HL-60 (cell line): ENCODE measurements at regions not wholly inside any gene's neighbourhood (a gene's known extent, or its start where the extent isn't known, plus 50 kb on each side); places are given as distances from the start of the nearest gene placed in this dataset.
"Not testable (repeated sequence)": the region's sequence is repeated elsewhere in the genome, so short reads cannot be mapped to it uniquely, and the experiment has no call there.

Experiments
- DNase-seq, 2 experiments: peaks; one replicate each; pipeline ENCODE4 v3.0.0-alpha.2; 2010 to 2020; ENCODE audit warnings: low read depth in 1 of 2, low spot score in 1 of 2
- H3K27ac ChIP-seq: fragments of 250-450 bp; sonication (Bioruptor Pico); replicated peaks from 2 replicates; pipeline ENCODE4 v1.5.1; 2020; ENCODE audit warnings: mild to moderate bottlenecking, moderate library complexity
- H3K27me3 ChIP-seq: fragments of 250-450 bp; sonication (Bioruptor Pico); 2 replicates; pipeline ENCODE4 v1.5.1; 2021; ENCODE audit warnings: mild to moderate bottlenecking, moderate library complexity; ENCODE audit not compliant: insufficient read depth, poor library complexity, severe bottlenecking
- H3K4me3 ChIP-seq: replicated peaks from 2 replicates; pipeline ENCODE4 v1.5.1; 2011; ENCODE audit warnings: mild to moderate bottlenecking, control low read depth, low read length; ENCODE audit not compliant: insufficient read depth
- GABPA ChIP-seq: IDR thresholded peaks from 2 replicates; pipeline ENCODE4 v1.6.1; 2012; ENCODE audit warnings: low read depth
- POLR2AphosphoS5 ChIP-seq: IDR thresholded peaks from 2 replicates; pipeline ENCODE4 v1.6.1; 2012; ENCODE audit warnings: low read depth
- SPI1 ChIP-seq: IDR thresholded peaks from 2 replicates; pipeline ENCODE4 v1.6.1; 2012; ENCODE audit warnings: low read depth, mild to moderate bottlenecking, borderline replicate concordance
- TF ChIP-seq, protein P1 (sequence below): IDR thresholded peaks from 2 replicates; pipeline ENCODE4 v1.6.1; 2012; ENCODE audit warnings: low read depth; ENCODE audit not compliant: insufficient replicate concordance
- TF ChIP-seq, protein P2 (sequence below): IDR thresholded peaks from one replicate; pipeline ENCODE4 v1.5.1; 2011; ENCODE audit warnings: low read length, control low read depth, inconsistent platforms; ENCODE audit not compliant: insufficient read depth

DNA sequence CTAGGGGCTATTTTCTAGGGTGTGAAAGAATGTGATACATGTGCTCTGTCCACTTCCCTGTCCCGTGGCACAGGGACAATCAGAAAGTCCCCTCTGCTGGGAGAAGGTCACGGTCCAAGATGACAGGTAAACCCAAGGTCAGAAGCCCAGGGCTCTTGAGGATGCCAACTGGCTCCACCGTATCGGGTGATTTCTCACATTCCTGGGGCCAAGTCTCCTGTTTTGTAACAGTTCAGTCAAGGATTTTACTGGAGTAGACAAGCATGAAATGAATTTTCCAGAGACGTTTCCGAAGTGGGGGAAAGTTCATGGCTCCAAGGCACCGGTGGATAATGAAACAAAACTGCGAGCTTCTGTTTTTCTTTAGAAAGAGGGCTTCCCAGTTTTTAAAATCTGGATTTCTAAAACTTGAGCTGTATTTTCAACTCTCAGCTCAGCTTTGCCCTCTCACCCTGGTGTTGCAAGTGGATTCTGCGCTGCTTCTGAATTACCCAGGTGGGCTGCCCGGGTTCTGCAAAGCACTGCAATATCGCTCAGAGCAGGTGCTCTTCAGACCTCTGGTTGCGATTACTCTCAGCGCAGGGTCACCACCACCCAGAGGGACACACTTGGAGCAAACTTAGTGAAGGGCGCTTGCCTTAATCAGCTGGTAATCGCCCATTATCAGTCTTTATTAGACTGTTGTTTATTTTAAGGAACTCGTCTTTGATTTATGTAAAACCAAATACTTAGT lies 64.4 kb upstream of the TMEM170B start:
- TF ChIP-seq GABPA = no peak
- no peak for TF ChIP-seq POLR2AphosphoS5
- TF ChIP-seq, protein P1, sequence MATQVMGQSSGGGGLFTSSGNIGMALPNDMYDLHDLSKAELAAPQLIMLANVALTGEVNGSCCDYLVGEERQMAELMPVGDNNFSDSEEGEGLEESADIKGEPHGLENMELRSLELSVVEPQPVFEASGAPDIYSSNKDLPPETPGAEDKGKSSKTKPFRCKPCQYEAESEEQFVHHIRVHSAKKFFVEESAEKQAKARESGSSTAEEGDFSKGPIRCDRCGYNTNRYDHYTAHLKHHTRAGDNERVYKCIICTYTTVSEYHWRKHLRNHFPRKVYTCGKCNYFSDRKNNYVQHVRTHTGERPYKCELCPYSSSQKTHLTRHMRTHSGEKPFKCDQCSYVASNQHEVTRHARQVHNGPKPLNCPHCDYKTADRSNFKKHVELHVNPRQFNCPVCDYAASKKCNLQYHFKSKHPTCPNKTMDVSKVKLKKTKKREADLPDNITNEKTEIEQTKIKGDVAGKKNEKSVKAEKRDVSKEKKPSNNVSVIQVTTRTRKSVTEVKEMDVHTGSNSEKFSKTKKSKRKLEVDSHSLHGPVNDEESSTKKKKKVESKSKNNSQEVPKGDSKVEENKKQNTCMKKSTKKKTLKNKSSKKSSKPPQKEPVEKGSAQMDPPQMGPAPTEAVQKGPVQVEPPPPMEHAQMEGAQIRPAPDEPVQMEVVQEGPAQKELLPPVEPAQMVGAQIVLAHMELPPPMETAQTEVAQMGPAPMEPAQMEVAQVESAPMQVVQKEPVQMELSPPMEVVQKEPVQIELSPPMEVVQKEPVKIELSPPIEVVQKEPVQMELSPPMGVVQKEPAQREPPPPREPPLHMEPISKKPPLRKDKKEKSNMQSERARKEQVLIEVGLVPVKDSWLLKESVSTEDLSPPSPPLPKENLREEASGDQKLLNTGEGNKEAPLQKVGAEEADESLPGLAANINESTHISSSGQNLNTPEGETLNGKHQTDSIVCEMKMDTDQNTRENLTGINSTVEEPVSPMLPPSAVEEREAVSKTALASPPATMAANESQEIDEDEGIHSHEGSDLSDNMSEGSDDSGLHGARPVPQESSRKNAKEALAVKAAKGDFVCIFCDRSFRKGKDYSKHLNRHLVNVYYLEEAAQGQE = no peak
- TF ChIP-seq, protein P2, sequence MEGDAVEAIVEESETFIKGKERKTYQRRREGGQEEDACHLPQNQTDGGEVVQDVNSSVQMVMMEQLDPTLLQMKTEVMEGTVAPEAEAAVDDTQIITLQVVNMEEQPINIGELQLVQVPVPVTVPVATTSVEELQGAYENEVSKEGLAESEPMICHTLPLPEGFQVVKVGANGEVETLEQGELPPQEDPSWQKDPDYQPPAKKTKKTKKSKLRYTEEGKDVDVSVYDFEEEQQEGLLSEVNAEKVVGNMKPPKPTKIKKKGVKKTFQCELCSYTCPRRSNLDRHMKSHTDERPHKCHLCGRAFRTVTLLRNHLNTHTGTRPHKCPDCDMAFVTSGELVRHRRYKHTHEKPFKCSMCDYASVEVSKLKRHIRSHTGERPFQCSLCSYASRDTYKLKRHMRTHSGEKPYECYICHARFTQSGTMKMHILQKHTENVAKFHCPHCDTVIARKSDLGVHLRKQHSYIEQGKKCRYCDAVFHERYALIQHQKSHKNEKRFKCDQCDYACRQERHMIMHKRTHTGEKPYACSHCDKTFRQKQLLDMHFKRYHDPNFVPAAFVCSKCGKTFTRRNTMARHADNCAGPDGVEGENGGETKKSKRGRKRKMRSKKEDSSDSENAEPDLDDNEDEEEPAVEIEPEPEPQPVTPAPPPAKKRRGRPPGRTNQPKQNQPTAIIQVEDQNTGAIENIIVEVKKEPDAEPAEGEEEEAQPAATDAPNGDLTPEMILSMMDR = no peak
- TF ChIP-seq SPI1 = no peak
- Histone ChIP-seq H3K27me3 (no peaks in the 10 kb centered on the region), H3K27ac (no peak overlapping the region), H3K4me3 (no peak overlapping the region)
- no peak for DNase-seq

DNA sequence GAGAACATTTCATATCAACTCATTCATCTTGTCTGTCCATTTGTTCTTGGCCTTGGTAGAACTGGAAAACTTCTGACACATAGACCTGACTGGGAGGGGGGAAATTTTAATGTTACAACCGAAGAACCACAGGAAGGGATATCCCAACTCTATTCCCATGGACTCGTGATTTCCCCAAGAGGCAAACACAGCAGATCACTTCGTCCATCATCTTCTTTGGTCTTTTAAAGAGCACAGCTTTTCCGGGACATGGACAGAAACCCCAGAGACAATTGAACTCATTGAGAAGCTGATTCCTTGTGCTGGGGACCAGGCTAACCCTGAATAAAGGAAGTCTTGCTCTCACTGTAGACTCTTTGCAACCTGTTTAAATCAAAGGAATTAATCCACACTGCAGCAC lies 66.3 kb upstream of the TMEM170B start:
- Histone ChIP-seq H3K27me3 (no peaks in the 10 kb centered on the region), H3K4me3 (no peak overlapping the region), H3K27ac (no peak overlapping the region)
- TF ChIP-seq, protein P2 = no peak
- TF ChIP-seq GABPA (no peak), SPI1 (no peak), POLR2AphosphoS5 (no peak)
- TF ChIP-seq, protein P1 = no peak
- no peak for DNase-seq

DNA sequence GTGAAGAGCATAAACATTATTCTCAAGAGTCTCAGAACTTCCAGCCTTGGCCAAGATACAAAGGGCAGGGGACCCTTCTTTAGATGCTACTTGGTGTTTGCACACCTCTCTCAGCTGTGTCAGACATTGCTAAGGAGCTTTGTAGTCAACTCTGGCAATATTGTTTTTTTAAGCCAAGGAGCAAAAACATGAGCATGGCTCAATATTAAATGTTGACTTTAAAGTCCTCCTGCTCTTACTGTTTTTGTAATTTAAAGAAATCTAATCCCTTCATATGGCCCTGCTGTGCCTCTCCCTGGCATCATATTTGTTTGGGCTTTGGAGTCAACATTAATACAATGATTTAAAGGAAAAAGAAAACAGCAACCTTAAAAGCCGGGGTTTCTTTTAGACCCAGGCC lies 67.9 kb upstream of the TMEM170B start:
- Histone ChIP-seq H3K27me3 (no peaks in the 10 kb centered on the region), H3K4me3 (no peak overlapping the region), H3K27ac (no peak overlapping the region)
- no peak for DNase-seq
- TF ChIP-seq POLR2AphosphoS5 = no peak
- no peak for TF ChIP-seq GABPA
- no peak for TF ChIP-seq SPI1
- TF ChIP-seq, protein P1 = no peak
- TF ChIP-seq, protein P2 = no peak

DNA sequence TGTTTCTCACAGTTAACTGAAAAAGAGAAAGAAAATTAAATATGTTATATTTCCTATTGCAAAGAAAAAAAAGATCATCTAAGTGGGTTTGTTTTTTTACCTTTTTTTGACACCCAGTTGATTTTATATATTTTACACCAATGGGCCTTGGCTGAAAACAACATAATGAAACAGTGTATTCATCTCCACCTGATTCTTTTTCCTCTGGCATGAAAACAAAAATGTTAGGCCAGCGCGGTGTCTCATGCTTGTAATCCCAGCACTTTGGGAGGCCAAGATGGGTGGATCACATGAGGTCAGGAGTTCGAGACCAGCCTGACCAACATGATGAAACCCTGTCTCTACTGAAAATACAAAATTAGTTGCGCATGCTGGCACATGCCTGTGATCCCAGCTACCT lies 69.3 kb upstream of the TMEM170B start:
- not testable (repeated sequence) for H3K27ac ChIP-seq, H3K27me3 ChIP-seq, H3K4me3 ChIP-seq, DNase-seq
